ENCODE measurements at regions not wholly inside any gene's neighbourhood (a gene's known extent, or its start where the extent isn't known, plus 50 kb on each side); places are given as distances from the start of the nearest gene placed in this dataset.

DNA sequence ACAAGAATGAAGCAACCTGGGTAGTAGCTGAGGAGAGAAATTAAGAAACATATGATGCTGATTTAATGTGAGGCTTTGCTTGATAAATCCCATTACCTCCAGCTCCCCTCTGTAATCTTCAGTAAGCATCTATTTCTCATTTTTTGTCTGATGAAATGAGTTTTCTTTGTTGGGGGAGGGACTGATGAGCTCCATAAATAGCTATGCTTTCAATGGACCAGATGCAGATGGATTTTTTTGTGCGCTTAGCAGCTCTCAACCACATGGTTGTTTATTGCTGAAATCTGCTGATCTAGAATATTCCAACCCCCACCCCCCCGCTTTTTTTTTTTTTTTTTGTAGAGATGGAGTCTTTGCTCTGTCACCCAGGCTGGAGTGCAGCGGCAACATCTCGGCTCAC, 1082.0 kb downstream of the RAPGEF2 start:
- H3K4me3 ChIP-seq (ENCODE audit: low read depth, low read length) = no peak overlapping the region
- in situ Hi-C loops (cut with HindIII; ENCODE audit: low sequenced_read_pairs) = no loop called here
- no peak for DNase-seq (ENCODE audit: low read depth)
- TF ChIP-seq, protein P1, sequence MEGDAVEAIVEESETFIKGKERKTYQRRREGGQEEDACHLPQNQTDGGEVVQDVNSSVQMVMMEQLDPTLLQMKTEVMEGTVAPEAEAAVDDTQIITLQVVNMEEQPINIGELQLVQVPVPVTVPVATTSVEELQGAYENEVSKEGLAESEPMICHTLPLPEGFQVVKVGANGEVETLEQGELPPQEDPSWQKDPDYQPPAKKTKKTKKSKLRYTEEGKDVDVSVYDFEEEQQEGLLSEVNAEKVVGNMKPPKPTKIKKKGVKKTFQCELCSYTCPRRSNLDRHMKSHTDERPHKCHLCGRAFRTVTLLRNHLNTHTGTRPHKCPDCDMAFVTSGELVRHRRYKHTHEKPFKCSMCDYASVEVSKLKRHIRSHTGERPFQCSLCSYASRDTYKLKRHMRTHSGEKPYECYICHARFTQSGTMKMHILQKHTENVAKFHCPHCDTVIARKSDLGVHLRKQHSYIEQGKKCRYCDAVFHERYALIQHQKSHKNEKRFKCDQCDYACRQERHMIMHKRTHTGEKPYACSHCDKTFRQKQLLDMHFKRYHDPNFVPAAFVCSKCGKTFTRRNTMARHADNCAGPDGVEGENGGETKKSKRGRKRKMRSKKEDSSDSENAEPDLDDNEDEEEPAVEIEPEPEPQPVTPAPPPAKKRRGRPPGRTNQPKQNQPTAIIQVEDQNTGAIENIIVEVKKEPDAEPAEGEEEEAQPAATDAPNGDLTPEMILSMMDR (IDR thresholded peaks at IDR 0.05; ENCODE audit: low read depth, low read length, missing control alignments) = no peak

- in situ Hi-C loops (cut with HindIII; ENCODE audit: low sequenced_read_pairs) = no loop called here
- DNase-seq (ENCODE audit: low read depth) = no peak
- H3K4me3 ChIP-seq (ENCODE audit: low read depth, low read length) = no peak overlapping the region
- TF ChIP-seq, protein P1 (IDR thresholded peaks at IDR 0.05; ENCODE audit: low read depth, low read length, missing control alignments) = no peak
Measured at GRCh38 chr4:160193787-160194186, 1090.9 kb downstream of the RAPGEF2 start.

DNA sequence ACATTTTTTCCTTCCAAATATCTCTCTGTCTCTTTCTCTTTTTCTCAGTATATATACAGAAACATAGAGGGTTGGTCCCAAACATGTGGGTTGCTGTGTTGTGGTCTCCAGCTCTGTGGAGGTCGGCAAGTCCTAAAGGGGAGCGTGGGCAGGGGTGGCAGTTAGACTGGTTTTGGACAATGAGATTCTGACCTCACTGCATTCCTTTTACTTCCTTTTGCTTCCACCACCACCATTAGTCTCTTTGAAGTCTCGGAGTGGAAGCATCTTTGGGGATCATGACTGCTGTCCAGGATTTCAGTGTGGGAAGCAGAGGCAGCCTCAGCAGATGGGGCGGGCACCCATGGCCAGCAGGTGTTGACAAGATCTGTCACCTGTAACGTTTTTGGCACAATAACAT, 1091.8 kb downstream of the RAPGEF2 start:
- TF ChIP-seq, protein P1 (IDR thresholded peaks at IDR 0.05; ENCODE audit: low read depth, low read length, missing control alignments) = no peak
- in situ Hi-C loops (cut with HindIII; ENCODE audit: low sequenced_read_pairs) = no loop called here
- no peak for DNase-seq (ENCODE audit: low read depth)
- no peak overlapping the region for H3K4me3 ChIP-seq (ENCODE audit: low read depth, low read length)

- in situ Hi-C loops (cut with HindIII; ENCODE audit: low sequenced_read_pairs) = no loop called here
- TF ChIP-seq, protein P1 (IDR thresholded peaks at IDR 0.05; ENCODE audit: low read depth, low read length, missing control alignments) = no peak
- no peak for DNase-seq (ENCODE audit: low read depth)
- H3K4me3 ChIP-seq (ENCODE audit: low read depth, low read length) = no peak overlapping the region
Measured at GRCh38 chr4:160202802-160203201, 1099.9 kb downstream of the RAPGEF2 start.

GRCh38 chr4:160212078-160212477, 1109.2 kb downstream of the RAPGEF2 start:
- H3K4me3 ChIP-seq (ENCODE audit: low read depth, low read length) = no peak overlapping the region
- in situ Hi-C loops (cut with HindIII; ENCODE audit: low sequenced_read_pairs) = no loop called here
- TF ChIP-seq, protein P1 (IDR thresholded peaks at IDR 0.05; ENCODE audit: low read depth, low read length, missing control alignments) = no peak
- DNase-seq (ENCODE audit: low read depth) = no peak

DNA sequence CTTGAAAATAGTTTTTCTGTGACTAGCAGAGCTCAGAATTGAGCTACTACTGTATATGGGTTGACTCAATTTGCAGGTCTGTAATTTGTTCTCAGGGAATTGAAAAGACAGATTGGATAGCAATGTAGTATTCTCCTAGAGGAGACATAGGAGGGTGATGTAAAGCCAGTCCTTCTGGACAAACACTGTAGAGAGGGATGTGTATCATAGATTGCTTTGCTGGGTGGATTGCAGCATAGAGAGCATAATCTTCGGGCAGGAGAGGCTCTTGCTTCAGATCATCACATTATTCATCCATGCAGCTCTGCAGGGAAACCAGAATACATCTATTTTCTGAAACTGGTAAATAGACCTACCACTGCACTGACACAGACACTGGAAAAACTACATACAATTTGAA, 1110.5 kb downstream of the RAPGEF2 start:
- no peak for DNase-seq (ENCODE audit: low read depth)
- no peak overlapping the region for H3K4me3 ChIP-seq (ENCODE audit: low read depth, low read length)
- TF ChIP-seq, protein P1 (IDR thresholded peaks at IDR 0.05; ENCODE audit: low read depth, low read length, missing control alignments) = no peak
- in situ Hi-C loops (cut with HindIII; ENCODE audit: low sequenced_read_pairs) = no loop called here

DNA sequence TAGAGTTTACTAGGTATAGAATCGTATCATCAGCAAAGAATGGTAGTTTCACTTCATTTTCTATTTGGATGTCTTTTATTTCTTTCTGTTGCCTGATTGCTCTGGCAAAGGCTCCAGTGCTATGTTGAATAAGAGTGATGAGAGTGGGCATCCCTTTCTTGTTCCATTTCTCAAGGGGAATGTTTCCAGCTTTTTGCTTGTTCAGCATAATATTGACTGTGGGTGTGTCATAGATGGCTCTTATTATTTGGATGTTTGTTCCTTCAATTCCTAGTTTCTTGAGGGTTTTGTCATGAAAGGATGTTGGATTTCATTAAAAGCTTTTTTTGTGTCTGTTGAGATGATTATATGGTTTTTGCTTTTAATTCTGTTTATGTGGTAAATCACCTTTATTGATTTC, 1114.5 kb downstream of the RAPGEF2 start:
- H3K4me3 ChIP-seq (ENCODE audit: low read depth, low read length) = no peak overlapping the region
- TF ChIP-seq, protein P1 (IDR thresholded peaks at IDR 0.05; ENCODE audit: low read depth, low read length, missing control alignments) = no peak
- DNase-seq (ENCODE audit: low read depth) = no peak
- in situ Hi-C loops (cut with HindIII; ENCODE audit: low sequenced_read_pairs) = no loop called here

All from astrocyte of the cerebellum (primary cell).